Sigmoid colon (tissue), 6 donors: ENCODE measurements at regions not wholly inside any gene's neighbourhood (a gene's known extent, or its start where the extent isn't known, plus 50 kb on each side); places are given as distances from the start of the nearest gene placed in this dataset.

Source experiments
- DNase-seq: peaks from one replicate; pipeline ENCODE4 v3.0.0-alpha.2; 2019
- H3K27ac ChIP-seq, 4 donors: fragments of 200-600 bp; sonication (generic); one replicate each; pipeline ENCODE4 v1.5.1; 2016 to 2019; ENCODE audit warnings: mild to moderate bottlenecking in 1 of 4
- H3K27me3 ChIP-seq, 3 donors: fragments of 200-600 bp; sonication (generic); one replicate each; pipeline ENCODE4 v1.5.1; 2019; ENCODE audit warnings: mild to moderate bottlenecking in 1 of 3
- H3K36me3 ChIP-seq, 4 donors: fragments of 200-600 bp; sonication (generic); one replicate each; pipeline ENCODE4 v1.5.1; 2016 to 2019
- H3K4me1 ChIP-seq, 4 donors: fragments of 200-600 bp; sonication (generic); one replicate each; pipeline ENCODE4 v1.5.1; 2017 to 2019
- H3K4me3 ChIP-seq, 4 donors: fragments of 200-600 bp; sonication (generic); one replicate each; pipeline ENCODE4 v1.5.1; 2017 to 2019; ENCODE audit warnings: mild to moderate bottlenecking in 2 of 4, moderate library complexity in 1 of 4
- H3K9me3 ChIP-seq, 4 donors: fragments of 200-600 bp in 3 of 4; sonication (generic) in 3 of 4; one replicate each; pipeline versions ENCODE4 v1.5.1 to v1.6.1; 2013 to 2019
- EP300 ChIP-seq, 4 donors: sonication (generic); formaldehyde crosslinking; IDR thresholded peaks; one replicate each; pipeline ENCODE4 v1.6.1; 2017; ENCODE audit warnings: antibody characterized with exemption in 4 of 4
- POLR2A ChIP-seq, 2 donors: fragments of 450-650 bp; IDR thresholded peaks; one replicate each; pipeline ENCODE4 v1.6.1; 2016; ENCODE audit warnings: antibody characterized with exemption in 2 of 2, mild to moderate bottlenecking in 2 of 2, moderate library complexity in 2 of 2
- POLR2AphosphoS5 ChIP-seq, 4 donors: sonication (generic); formaldehyde crosslinking; IDR thresholded peaks; one replicate each; pipeline ENCODE4 v1.6.1; 2017; ENCODE audit warnings: antibody characterized with exemption in 4 of 4
- WGBS, 2 donors: extraction: QIAGEN DNeasy Blood & Tissue Kit; methylation state at CpG; one replicate each; pipeline ENCODE4 v1.1.7; 2013; 5-methylcytosine and 5-hydroxymethylcytosine counted together
- intact Hi-C: fragments of 100-400 bp; cut with DNase I; formaldehyde crosslinking; loops from one replicate; pipeline ENCODE4 v1.15.1; 2023
- TF ChIP-seq, protein P1 (sequence below), 4 experiments: fragments of 450-650 bp in 3 of 4; fragments of 200-600 bp in 1 of 4; IDR thresholded peaks; one replicate each; pipeline ENCODE4 v1.5.1; 2016 to 2019; ENCODE audit warnings: antibody characterized with exemption in 4 of 4, mild to moderate bottlenecking in 3 of 4, moderate library complexity in 2 of 4
- donor health status: healthy with polysubstance abuse.
- donor health status: healthy.

DNA sequence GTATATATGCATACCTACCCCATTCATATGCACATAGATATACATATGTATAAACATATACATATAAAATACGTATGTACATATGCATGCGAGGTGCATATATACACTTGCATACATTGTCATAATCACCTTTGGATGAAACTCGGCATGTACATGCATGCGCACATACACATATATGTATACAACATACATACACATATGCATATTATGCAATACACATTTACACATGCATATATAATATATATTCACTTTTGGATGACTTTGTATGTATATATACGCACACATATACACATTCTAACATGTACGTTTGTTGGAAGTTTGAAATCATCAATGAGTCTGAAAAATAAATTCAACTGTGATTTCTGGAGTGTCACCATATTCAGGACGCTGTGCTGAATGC lies 401.6 kb upstream of the TBX3 start:
- no peaks in the 10 kb centered on the region for H3K27me3 ChIP-seq
- H3K4me3 ChIP-seq: no peak overlapping the region
- no peaks in the 10 kb centered on the region for H3K36me3 ChIP-seq
- TF ChIP-seq, protein P1, sequence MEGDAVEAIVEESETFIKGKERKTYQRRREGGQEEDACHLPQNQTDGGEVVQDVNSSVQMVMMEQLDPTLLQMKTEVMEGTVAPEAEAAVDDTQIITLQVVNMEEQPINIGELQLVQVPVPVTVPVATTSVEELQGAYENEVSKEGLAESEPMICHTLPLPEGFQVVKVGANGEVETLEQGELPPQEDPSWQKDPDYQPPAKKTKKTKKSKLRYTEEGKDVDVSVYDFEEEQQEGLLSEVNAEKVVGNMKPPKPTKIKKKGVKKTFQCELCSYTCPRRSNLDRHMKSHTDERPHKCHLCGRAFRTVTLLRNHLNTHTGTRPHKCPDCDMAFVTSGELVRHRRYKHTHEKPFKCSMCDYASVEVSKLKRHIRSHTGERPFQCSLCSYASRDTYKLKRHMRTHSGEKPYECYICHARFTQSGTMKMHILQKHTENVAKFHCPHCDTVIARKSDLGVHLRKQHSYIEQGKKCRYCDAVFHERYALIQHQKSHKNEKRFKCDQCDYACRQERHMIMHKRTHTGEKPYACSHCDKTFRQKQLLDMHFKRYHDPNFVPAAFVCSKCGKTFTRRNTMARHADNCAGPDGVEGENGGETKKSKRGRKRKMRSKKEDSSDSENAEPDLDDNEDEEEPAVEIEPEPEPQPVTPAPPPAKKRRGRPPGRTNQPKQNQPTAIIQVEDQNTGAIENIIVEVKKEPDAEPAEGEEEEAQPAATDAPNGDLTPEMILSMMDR (IDR thresholded peaks at IDR 0.05): no peak
- TF ChIP-seq POLR2A (IDR thresholded peaks at IDR 0.05) (no peak), POLR2AphosphoS5 (IDR thresholded peaks at IDR 0.05) (no peak)
- intact Hi-C loops: no loop called here
- no peak for DNase-seq
- no peaks in the 10 kb centered on the region for H3K9me3 ChIP-seq
- H3K4me1 ChIP-seq: no peaks in the 10 kb centered on the region
- WGBS, 2 donors: 86 to 95% methylated on average over 7 of the region's 7 CpGs
- H3K27ac ChIP-seq: no peak overlapping the region

GRCh38 chr12:115079760-115080159 lies 395.8 kb upstream of the TBX3 start:
- intact Hi-C loops: no loop called here
- no peak for TF ChIP-seq POLR2A (IDR thresholded peaks at IDR 0.05)
- WGBS, 2 donors: 12 to 59% methylated on average over 4 of the region's 4 CpGs
- H3K4me1 ChIP-seq: no peaks in the 10 kb centered on the region
- no peak overlapping the region for H3K4me3 ChIP-seq
- no peaks in the 10 kb centered on the region for H3K36me3 ChIP-seq
- DNase-seq: no peak
- H3K27me3 ChIP-seq: no peaks in the 10 kb centered on the region
- peaks cover 0 to 2% (median 0%) of the 10 kb centered on the region in 4 donors for H3K9me3 ChIP-seq
- no peak overlapping the region for H3K27ac ChIP-seq

GRCh38 chr12:115078990-115079389 lies 395.0 kb upstream of the TBX3 start:
- H3K36me3 ChIP-seq: no peaks in the 10 kb centered on the region
- no peaks in the 10 kb centered on the region for H3K4me1 ChIP-seq
- intact Hi-C loops: no loop called here
- TF ChIP-seq, protein P1 (IDR thresholded peaks at IDR 0.05): no peak
- TF ChIP-seq POLR2AphosphoS5 (IDR thresholded peaks at IDR 0.05) (no peak), EP300 (IDR thresholded peaks at IDR 0.05) (no peak), POLR2A (IDR thresholded peaks at IDR 0.05) (no peak)
- 56 to 76% methylated on average over 6 of the region's 6 CpGs for WGBS, 2 donors
- no peak for DNase-seq
- no peaks in the 10 kb centered on the region for H3K27me3 ChIP-seq
- no peak overlapping the region for H3K4me3 ChIP-seq
- H3K27ac ChIP-seq: no peak overlapping the region
- H3K9me3 ChIP-seq: peaks cover 0 to 2% (median 0%) of the 10 kb centered on the region in 4 donors

GRCh38 chr12:115078334-115078733 lies 394.4 kb upstream of the TBX3 start:
- Histone ChIP-seq H3K4me1 (no peaks in the 10 kb centered on the region), H3K9me3 (peaks cover 0 to 2% (median 0%) of the 10 kb centered on the region in 4 donors), H3K36me3 (no peaks in the 10 kb centered on the region), H3K27me3 (no peaks in the 10 kb centered on the region), H3K27ac (no peak overlapping the region), H3K4me3 (no peak overlapping the region)
- no peak for DNase-seq
- WGBS, 2 donors: 19 to 74% methylated on average over 4 of the region's 4 CpGs
- intact Hi-C loops: no loop called here
- TF ChIP-seq EP300 (IDR thresholded peaks at IDR 0.05) (no peak), POLR2AphosphoS5 (IDR thresholded peaks at IDR 0.05) (no peak), POLR2A (IDR thresholded peaks at IDR 0.05) (no peak)
- TF ChIP-seq, protein P1 (IDR thresholded peaks at IDR 0.05): no peak

DNA sequence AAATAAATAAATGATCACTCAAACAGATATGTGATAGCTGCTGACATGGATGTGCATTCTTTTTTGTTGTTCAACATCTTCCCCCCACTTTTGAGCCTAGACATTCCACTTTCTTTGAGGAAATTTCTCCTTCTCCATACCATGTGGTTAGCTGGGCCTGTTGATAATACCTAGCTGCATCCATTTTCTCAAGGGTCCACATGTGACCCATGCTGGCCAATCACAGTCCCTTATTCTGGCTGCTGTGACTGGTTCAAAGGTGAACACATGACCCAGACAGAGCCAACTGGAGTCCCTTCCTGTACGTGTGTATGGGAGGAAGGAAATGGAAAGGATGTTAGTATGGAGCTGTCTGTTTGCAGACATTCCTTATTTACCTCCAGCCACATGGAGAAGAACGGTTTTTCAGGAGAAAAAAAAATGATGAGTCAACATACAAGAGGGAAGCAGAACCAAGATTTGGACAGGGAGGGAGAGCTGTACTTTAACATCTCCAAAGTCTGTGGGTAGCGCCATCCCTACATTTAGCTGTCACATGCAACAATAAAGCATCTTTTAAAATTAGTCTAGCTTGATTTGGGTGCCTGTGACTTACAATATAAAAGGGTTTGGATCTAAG lies 391.7 kb upstream of the TBX3 start:
- Histone ChIP-seq H3K4me3 (no peak overlapping the region), H3K27ac (no peak overlapping the region), H3K36me3 (no peaks in the 10 kb centered on the region), H3K4me1 (no peaks in the 10 kb centered on the region), H3K9me3 (peaks cover 0 to 2% (median 0%) of the 10 kb centered on the region in 4 donors), H3K27me3 (no peaks in the 10 kb centered on the region)
- intact Hi-C loops: no loop called here
- no peak for TF ChIP-seq POLR2AphosphoS5 (IDR thresholded peaks at IDR 0.05)
- TF ChIP-seq POLR2A (IDR thresholded peaks at IDR 0.05): no peak
- no peak for TF ChIP-seq EP300 (IDR thresholded peaks at IDR 0.05)
- TF ChIP-seq, protein P1 (IDR thresholded peaks at IDR 0.05): no peak
- 66 to 81% methylated on average over 3 of the region's 3 CpGs for WGBS, 2 donors
- DNase-seq: no peak
